HL-60 (cell line): ENCODE measurements at regions not wholly inside any gene's neighbourhood (a gene's known extent, or its start where the extent isn't known, plus 50 kb on each side); places are given as distances from the start of the nearest gene placed in this dataset.

Experiments
- DNase-seq, 2 experiments: peaks; one replicate each; pipeline ENCODE4 v3.0.0-alpha.2; 2010 to 2020; ENCODE audit warnings: low read depth in 1 of 2, low spot score in 1 of 2
- H3K27ac ChIP-seq: fragments of 250-450 bp; sonication (Bioruptor Pico); replicated peaks from 2 replicates; pipeline ENCODE4 v1.5.1; 2020; ENCODE audit warnings: mild to moderate bottlenecking, moderate library complexity
- H3K27me3 ChIP-seq: fragments of 250-450 bp; sonication (Bioruptor Pico); 2 replicates; pipeline ENCODE4 v1.5.1; 2021; ENCODE audit warnings: mild to moderate bottlenecking, moderate library complexity; ENCODE audit not compliant: insufficient read depth, poor library complexity, severe bottlenecking
- H3K4me3 ChIP-seq: replicated peaks from 2 replicates; pipeline ENCODE4 v1.5.1; 2011; ENCODE audit warnings: mild to moderate bottlenecking, control low read depth, low read length; ENCODE audit not compliant: insufficient read depth
- CTCF ChIP-seq: IDR thresholded peaks from one replicate; pipeline ENCODE4 v1.5.1; 2011; ENCODE audit warnings: low read length, control low read depth, inconsistent platforms; ENCODE audit not compliant: insufficient read depth
- GABPA ChIP-seq: IDR thresholded peaks from 2 replicates; pipeline ENCODE4 v1.6.1; 2012; ENCODE audit warnings: low read depth
- POLR2AphosphoS5 ChIP-seq: IDR thresholded peaks from 2 replicates; pipeline ENCODE4 v1.6.1; 2012; ENCODE audit warnings: low read depth
- SPI1 ChIP-seq: IDR thresholded peaks from 2 replicates; pipeline ENCODE4 v1.6.1; 2012; ENCODE audit warnings: low read depth, mild to moderate bottlenecking, borderline replicate concordance
- TF ChIP-seq, protein P1 (sequence below): IDR thresholded peaks from 2 replicates; pipeline ENCODE4 v1.6.1; 2012; ENCODE audit warnings: low read depth; ENCODE audit not compliant: insufficient replicate concordance

DNA sequence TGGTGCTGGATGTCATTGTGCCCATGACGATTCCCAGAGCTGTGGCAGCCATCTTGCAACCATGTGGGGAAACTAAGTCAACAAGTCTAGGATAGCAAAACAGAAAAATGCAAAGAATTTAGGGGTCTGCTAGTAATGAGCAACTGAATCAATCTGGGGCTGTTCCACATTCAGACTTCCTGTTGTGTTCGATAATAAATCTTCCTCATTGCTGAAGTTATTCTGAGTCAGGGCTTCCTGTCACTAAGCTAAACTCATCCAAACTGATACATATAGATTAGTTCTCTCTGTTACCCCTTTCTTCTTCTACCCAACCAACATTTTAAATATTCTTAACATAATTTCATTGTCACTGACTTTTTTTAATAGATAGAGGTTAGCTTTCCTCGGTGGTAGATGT lies 205.9 kb downstream of the HACE1 start:
- TF ChIP-seq, protein P1, sequence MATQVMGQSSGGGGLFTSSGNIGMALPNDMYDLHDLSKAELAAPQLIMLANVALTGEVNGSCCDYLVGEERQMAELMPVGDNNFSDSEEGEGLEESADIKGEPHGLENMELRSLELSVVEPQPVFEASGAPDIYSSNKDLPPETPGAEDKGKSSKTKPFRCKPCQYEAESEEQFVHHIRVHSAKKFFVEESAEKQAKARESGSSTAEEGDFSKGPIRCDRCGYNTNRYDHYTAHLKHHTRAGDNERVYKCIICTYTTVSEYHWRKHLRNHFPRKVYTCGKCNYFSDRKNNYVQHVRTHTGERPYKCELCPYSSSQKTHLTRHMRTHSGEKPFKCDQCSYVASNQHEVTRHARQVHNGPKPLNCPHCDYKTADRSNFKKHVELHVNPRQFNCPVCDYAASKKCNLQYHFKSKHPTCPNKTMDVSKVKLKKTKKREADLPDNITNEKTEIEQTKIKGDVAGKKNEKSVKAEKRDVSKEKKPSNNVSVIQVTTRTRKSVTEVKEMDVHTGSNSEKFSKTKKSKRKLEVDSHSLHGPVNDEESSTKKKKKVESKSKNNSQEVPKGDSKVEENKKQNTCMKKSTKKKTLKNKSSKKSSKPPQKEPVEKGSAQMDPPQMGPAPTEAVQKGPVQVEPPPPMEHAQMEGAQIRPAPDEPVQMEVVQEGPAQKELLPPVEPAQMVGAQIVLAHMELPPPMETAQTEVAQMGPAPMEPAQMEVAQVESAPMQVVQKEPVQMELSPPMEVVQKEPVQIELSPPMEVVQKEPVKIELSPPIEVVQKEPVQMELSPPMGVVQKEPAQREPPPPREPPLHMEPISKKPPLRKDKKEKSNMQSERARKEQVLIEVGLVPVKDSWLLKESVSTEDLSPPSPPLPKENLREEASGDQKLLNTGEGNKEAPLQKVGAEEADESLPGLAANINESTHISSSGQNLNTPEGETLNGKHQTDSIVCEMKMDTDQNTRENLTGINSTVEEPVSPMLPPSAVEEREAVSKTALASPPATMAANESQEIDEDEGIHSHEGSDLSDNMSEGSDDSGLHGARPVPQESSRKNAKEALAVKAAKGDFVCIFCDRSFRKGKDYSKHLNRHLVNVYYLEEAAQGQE, result no peak
- TF ChIP-seq GABPA (no peak), POLR2AphosphoS5 (no peak), SPI1 (no peak), CTCF (no peak)
- no peak overlapping the region for H3K4me3 ChIP-seq
- no peak overlapping the region for H3K27ac ChIP-seq
- no peaks in the 10 kb centered on the region for H3K27me3 ChIP-seq
- no peak for DNase-seq

DNA sequence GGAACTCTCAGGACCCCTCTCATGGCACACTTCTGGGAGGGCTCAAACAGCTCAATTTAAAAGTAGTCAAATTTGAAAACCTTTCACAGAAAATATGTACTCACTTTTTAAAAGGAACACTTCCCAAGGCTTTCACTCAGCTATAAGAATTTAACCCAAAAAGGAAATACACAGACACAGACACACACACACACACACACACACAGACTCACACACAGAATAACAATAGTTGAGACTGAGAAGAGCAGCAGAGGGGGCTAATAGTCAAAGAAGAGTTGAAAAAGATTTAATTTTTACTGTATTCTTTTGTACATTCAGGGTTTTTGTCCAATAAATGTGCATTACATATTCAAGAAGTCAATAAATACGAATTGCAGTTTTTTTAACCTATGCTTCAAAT lies 211.4 kb downstream of the HACE1 start:
- TF ChIP-seq, protein P1, result no peak
- TF ChIP-seq CTCF (no peak), SPI1 (no peak), POLR2AphosphoS5 (no peak), GABPA (no peak)
- Histone ChIP-seq H3K27ac (no peak overlapping the region), H3K4me3 (no peak overlapping the region), H3K27me3 (no peaks in the 10 kb centered on the region)
- DNase-seq, result no peak

GRCh38 chr6:104644848-104645247 lies 214.9 kb downstream of the HACE1 start:
- H3K4me3 ChIP-seq, result no peak overlapping the region
- H3K27me3 ChIP-seq, result no peaks in the 10 kb centered on the region
- DNase-seq, result no peak
- H3K27ac ChIP-seq, result no peak overlapping the region
- TF ChIP-seq POLR2AphosphoS5, result no peak
- TF ChIP-seq, protein P1, result no peak
- no peak for TF ChIP-seq SPI1
- no peak for TF ChIP-seq GABPA
- no peak for TF ChIP-seq CTCF
